ENCODE measurements at regions not wholly inside any gene's neighbourhood (a gene's known extent, or its start where the extent isn't known, plus 50 kb on each side); places are given as distances from the start of the nearest gene placed in this dataset.

DNA sequence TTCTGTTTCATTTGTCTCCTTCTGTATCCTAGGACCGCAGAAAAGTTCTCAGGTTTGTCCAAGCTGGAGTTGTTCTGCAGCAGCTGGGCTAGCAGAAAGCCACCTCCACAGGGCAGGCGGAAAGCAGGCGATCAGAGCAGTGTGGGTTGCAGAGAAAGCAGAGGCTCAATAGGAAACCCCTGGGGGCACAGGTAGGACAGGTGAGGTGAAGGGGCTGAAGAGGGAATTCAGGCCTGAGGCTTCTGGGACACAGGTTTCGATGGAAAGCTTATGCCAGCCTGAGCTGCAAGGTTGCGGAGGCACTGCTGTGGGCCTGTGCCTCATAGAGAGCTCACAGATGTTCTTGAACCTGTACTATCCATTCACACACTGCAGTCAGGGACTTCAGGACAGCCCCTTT is 194.9 kb upstream of the TPK1 start:
- no CpG with 5 or more reads among the region's 5 CpGs for WGBS (ENCODE audit: extremely low coverage, insufficient coverage, insufficient read length)
- Histone ChIP-seq H3K4me3 (ENCODE audit: low read depth, low read length) (no peak overlapping the region), H3K27me3 (ENCODE audit: insufficient read depth, low read length) (no peaks in the 10 kb centered on the region), H3K36me3 (ENCODE audit: control insufficient read depth in 1 of 2, insufficient read depth in 2 of 2, low read length in 2 of 2) (no peaks in the 10 kb centered on the region), H2BK120ac (ENCODE audit: insufficient read depth, low read length, poor library complexity) (no peak overlapping the region), H3K27ac (ENCODE audit: low read depth, low read length) (no peak overlapping the region), H3K9ac (ENCODE audit: low read length) (no peak overlapping the region), H3K23ac (ENCODE audit: low read length) (no peak overlapping the region), H4K91ac (ENCODE audit: low read depth, low read length) (no peak overlapping the region), H3K14ac (ENCODE audit: low read length) (no peak overlapping the region), H2AK5ac (ENCODE audit: low read length) (no peak overlapping the region), H3K4me1 (ENCODE audit: control insufficient read depth in 1 of 2, insufficient read depth in 2 of 2, low read length in 2 of 2) (no peaks in the 10 kb centered on the region), H2AFZ (ENCODE audit: insufficient read depth, low read length, poor library complexity) (no peak overlapping the region), H4K12ac (ENCODE audit: low read depth, low read length) (no peak overlapping the region), H3K4me2 (ENCODE audit: low read length) (no peak overlapping the region), H3K18ac (ENCODE audit: low read length) (no peak overlapping the region), H3K9me3 (ENCODE audit: insufficient read depth, low read depth, low read length) (no peaks in the 10 kb centered on the region), H2BK12ac (ENCODE audit: low read length) (no peak overlapping the region), H3K79me1 (ENCODE audit: low read length) (no peaks in the 10 kb centered on the region), H3K79me2 (ENCODE audit: control insufficient read depth, insufficient read depth, low read length, poor library complexity) (no peaks in the 10 kb centered on the region), H4K8ac (ENCODE audit: low read depth, low read length) (no peak overlapping the region), H2BK5ac (ENCODE audit: low read depth, low read length, poor library complexity) (no peak overlapping the region), H3K4ac (ENCODE audit: low read depth, low read length) (no peak overlapping the region)
- DNase-seq = no peak

DNA sequence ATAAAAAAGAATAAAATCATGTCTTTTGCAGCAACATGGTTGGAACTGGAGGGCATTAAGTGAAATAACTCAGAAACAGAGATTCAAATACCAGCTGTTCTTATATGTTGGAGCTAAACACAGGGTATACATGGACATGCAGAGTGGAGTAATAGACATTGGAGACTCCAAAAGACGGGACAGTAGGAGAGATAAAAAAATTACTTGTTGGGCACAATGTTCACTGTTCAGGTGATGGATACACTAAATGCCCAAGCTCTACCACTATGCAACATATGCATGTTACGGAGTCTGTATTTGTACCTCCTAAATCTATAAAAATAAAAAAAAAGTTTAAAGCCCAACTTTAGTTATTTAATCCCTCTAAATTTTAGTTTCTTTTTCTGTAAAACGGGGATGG is 184.6 kb upstream of the TPK1 start:
- DNase-seq = no peak
- H3K36me3 ChIP-seq (ENCODE audit: control insufficient read depth in 1 of 2, insufficient read depth in 2 of 2, low read length in 2 of 2) = no peaks in the 10 kb centered on the region
- no peak overlapping the region for H4K91ac ChIP-seq (ENCODE audit: low read depth, low read length)
- H4K8ac ChIP-seq (ENCODE audit: low read depth, low read length) = no peak overlapping the region
- no peak overlapping the region for H3K27ac ChIP-seq (ENCODE audit: low read depth, low read length)
- WGBS (ENCODE audit: extremely low coverage, insufficient coverage, insufficient read length) = no CpG with 5 or more reads among the region's 3 CpGs
- no peak overlapping the region for H3K4me3 ChIP-seq (ENCODE audit: low read depth, low read length)
- no peak overlapping the region for H2AFZ ChIP-seq (ENCODE audit: insufficient read depth, low read length, poor library complexity)
- no peaks in the 10 kb centered on the region for H3K9me3 ChIP-seq (ENCODE audit: insufficient read depth, low read depth, low read length)
- no peaks in the 10 kb centered on the region for H3K4me1 ChIP-seq (ENCODE audit: control insufficient read depth in 1 of 2, insufficient read depth in 2 of 2, low read length in 2 of 2)
- H2BK12ac ChIP-seq (ENCODE audit: low read length) = no peak overlapping the region
- H3K9ac ChIP-seq (ENCODE audit: low read length) = no peak overlapping the region
- H3K14ac ChIP-seq (ENCODE audit: low read length) = no peak overlapping the region
- H3K18ac ChIP-seq (ENCODE audit: low read length) = no peak overlapping the region
- no peak overlapping the region for H2BK5ac ChIP-seq (ENCODE audit: low read depth, low read length, poor library complexity)
- H3K4me2 ChIP-seq (ENCODE audit: low read length) = no peak overlapping the region
- H2AK5ac ChIP-seq (ENCODE audit: low read length) = no peak overlapping the region
- no peaks in the 10 kb centered on the region for H3K79me1 ChIP-seq (ENCODE audit: low read length)
- H3K23ac ChIP-seq (ENCODE audit: low read length) = no peak overlapping the region
- H3K27me3 ChIP-seq (ENCODE audit: insufficient read depth, low read length) = no peaks in the 10 kb centered on the region
- H2BK120ac ChIP-seq (ENCODE audit: insufficient read depth, low read length, poor library complexity) = no peak overlapping the region
- no peak overlapping the region for H3K4ac ChIP-seq (ENCODE audit: low read depth, low read length)
- no peak overlapping the region for H4K12ac ChIP-seq (ENCODE audit: low read depth, low read length)
- no peaks in the 10 kb centered on the region for H3K79me2 ChIP-seq (ENCODE audit: control insufficient read depth, insufficient read depth, low read length, poor library complexity)

DNA sequence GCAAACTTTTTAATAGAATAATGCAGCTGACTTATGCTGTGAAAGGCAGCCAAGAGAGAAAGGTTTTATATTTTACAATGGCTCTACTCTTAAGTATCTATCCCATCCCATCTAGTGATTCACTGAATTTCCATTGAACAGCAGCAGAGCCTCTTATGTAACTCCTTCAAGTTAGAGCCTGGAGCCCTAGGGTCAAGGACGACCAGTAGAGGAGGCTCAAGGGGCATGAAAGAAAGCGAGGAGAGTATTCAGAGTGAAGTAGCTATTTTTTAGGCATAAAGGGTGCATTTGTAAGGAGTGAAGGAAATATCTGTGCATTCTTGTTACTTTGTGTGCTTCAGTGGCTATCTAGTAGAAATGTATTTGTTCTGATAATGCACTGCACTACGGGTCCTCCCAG is 180.2 kb upstream of the TPK1 start:
- no peaks in the 10 kb centered on the region for H3K36me3 ChIP-seq (ENCODE audit: control insufficient read depth in 1 of 2, insufficient read depth in 2 of 2, low read length in 2 of 2)
- no peaks in the 10 kb centered on the region for H3K27me3 ChIP-seq (ENCODE audit: insufficient read depth, low read length)
- H3K23ac ChIP-seq (ENCODE audit: low read length) = no peak overlapping the region
- H2BK5ac ChIP-seq (ENCODE audit: low read depth, low read length, poor library complexity) = no peak overlapping the region
- no peaks in the 10 kb centered on the region for H3K9me3 ChIP-seq (ENCODE audit: insufficient read depth, low read depth, low read length)
- H3K18ac ChIP-seq (ENCODE audit: low read length) = no peak overlapping the region
- H3K4ac ChIP-seq (ENCODE audit: low read depth, low read length) = no peak overlapping the region
- no peaks in the 10 kb centered on the region for H3K4me1 ChIP-seq (ENCODE audit: control insufficient read depth in 1 of 2, insufficient read depth in 2 of 2, low read length in 2 of 2)
- DNase-seq = peak in 1 of 2 donors; percentile 9
- H3K79me2 ChIP-seq (ENCODE audit: control insufficient read depth, insufficient read depth, low read length, poor library complexity) = no peaks in the 10 kb centered on the region
- H3K14ac ChIP-seq (ENCODE audit: low read length) = no peak overlapping the region
- H4K12ac ChIP-seq (ENCODE audit: low read depth, low read length) = no peak overlapping the region
- no peak overlapping the region for H3K9ac ChIP-seq (ENCODE audit: low read length)
- no peaks in the 10 kb centered on the region for H3K79me1 ChIP-seq (ENCODE audit: low read length)
- H2AFZ ChIP-seq (ENCODE audit: insufficient read depth, low read length, poor library complexity) = no peak overlapping the region
- no peak overlapping the region for H3K4me3 ChIP-seq (ENCODE audit: low read depth, low read length)
- WGBS (ENCODE audit: extremely low coverage, insufficient coverage, insufficient read length) = no CpG with 5 or more reads among the region's 3 CpGs
- H3K27ac ChIP-seq (ENCODE audit: low read depth, low read length) = no peak overlapping the region
- H2AK5ac ChIP-seq (ENCODE audit: low read length) = no peak overlapping the region
- no peak overlapping the region for H4K8ac ChIP-seq (ENCODE audit: low read depth, low read length)
- H4K91ac ChIP-seq (ENCODE audit: low read depth, low read length) = no peak overlapping the region
- H2BK120ac ChIP-seq (ENCODE audit: insufficient read depth, low read length, poor library complexity) = no peak overlapping the region
- H2BK12ac ChIP-seq (ENCODE audit: low read length) = no peak overlapping the region
- H3K4me2 ChIP-seq (ENCODE audit: low read length) = no peak overlapping the region

DNA sequence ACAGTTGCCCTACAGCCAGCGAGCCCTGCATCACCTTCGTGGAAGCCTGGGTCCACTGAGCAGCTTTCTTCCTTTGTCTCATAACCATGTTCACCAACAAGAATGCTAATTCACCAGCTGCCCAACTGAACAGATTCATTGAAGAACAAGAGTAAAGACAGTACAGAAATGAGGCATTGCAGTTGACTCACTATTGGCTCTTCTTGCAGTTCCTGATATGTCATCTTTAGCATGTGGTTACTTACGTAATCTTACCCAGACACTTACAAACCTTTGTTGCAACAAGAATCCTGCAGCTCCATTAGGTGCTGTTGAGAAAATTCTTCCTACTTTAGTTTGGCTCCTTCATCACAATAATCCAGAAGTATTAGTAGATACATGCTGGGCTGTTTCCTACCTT is 174.0 kb upstream of the TPK1 start:
- Histone ChIP-seq H2AFZ (ENCODE audit: insufficient read depth, low read length, poor library complexity) (no peak overlapping the region), H4K12ac (ENCODE audit: low read depth, low read length) (no peak overlapping the region), H3K4me1 (ENCODE audit: control insufficient read depth in 1 of 2, insufficient read depth in 2 of 2, low read length in 2 of 2) (no peaks in the 10 kb centered on the region), H2BK12ac (ENCODE audit: low read length) (no peak overlapping the region), H3K36me3 (ENCODE audit: control insufficient read depth in 1 of 2, insufficient read depth in 2 of 2, low read length in 2 of 2) (no peaks in the 10 kb centered on the region), H3K4me3 (ENCODE audit: low read depth, low read length) (no peak overlapping the region), H2AK5ac (ENCODE audit: low read length) (no peak overlapping the region), H3K79me1 (ENCODE audit: low read length) (no peaks in the 10 kb centered on the region), H3K79me2 (ENCODE audit: control insufficient read depth, insufficient read depth, low read length, poor library complexity) (no peaks in the 10 kb centered on the region), H3K14ac (ENCODE audit: low read length) (no peak overlapping the region), H2BK120ac (ENCODE audit: insufficient read depth, low read length, poor library complexity) (no peak overlapping the region), H3K27me3 (ENCODE audit: insufficient read depth, low read length) (no peaks in the 10 kb centered on the region), H4K91ac (ENCODE audit: low read depth, low read length) (no peak overlapping the region), H3K23ac (ENCODE audit: low read length) (no peak overlapping the region), H4K8ac (ENCODE audit: low read depth, low read length) (no peak overlapping the region), H3K9ac (ENCODE audit: low read length) (no peak overlapping the region), H3K9me3 (ENCODE audit: insufficient read depth, low read depth, low read length) (peaks cover 1% of the 10 kb centered on the region), H3K4me2 (ENCODE audit: low read length) (no peak overlapping the region), H3K27ac (ENCODE audit: low read depth, low read length) (no peak overlapping the region), H3K18ac (ENCODE audit: low read length) (no peak overlapping the region), H2BK5ac (ENCODE audit: low read depth, low read length, poor library complexity) (no peak overlapping the region), H3K4ac (ENCODE audit: low read depth, low read length) (no peak overlapping the region)
- no CpG with 5 or more reads among the region's 3 CpGs for WGBS (ENCODE audit: extremely low coverage, insufficient coverage, insufficient read length)
- DNase-seq = peak in 1 of 2 donors; percentile 15

Data from trophoblast cell (in vitro differentiated cells and primary cell).